ENCODE measurements at regions not wholly inside any gene's neighbourhood (a gene's known extent, or its start where the extent isn't known, plus 50 kb on each side); places are given as distances from the start of the nearest gene placed in this dataset.

GRCh38 chr1:4593106-4593505 lies 61.3 kb upstream of the AJAP1 start:
- H3K4me1 ChIP-seq (ENCODE audit: control insufficient read depth, insufficient read depth, low read length): no peaks in the 10 kb centered on the region
- no peak for DNase-seq
- no peaks in the 10 kb centered on the region for H3K9me3 ChIP-seq (ENCODE audit: control insufficient read depth, low read length)
- no peak overlapping the region for H3K4me3 ChIP-seq (ENCODE audit: low read length)
- no peak overlapping the region for H3K27ac ChIP-seq (ENCODE audit: low read length)
- intact Hi-C loops (cut with DNase I): no loop called here
- 79% methylated on average over 7 of the region's 7 CpGs for WGBS
- no peaks in the 10 kb centered on the region for H3K27me3 ChIP-seq (ENCODE audit: control insufficient read depth, insufficient read depth)
- ATAC-seq: no peak

- DNase-seq (no peak), ATAC-seq (no peak)
- no peak overlapping the region for H3K4me3 ChIP-seq (ENCODE audit: low read length)
- H3K27me3 ChIP-seq (ENCODE audit: control insufficient read depth, insufficient read depth): no peaks in the 10 kb centered on the region
- intact Hi-C loops (cut with DNase I): no loop called here
- H3K27ac ChIP-seq (ENCODE audit: low read length): no peak overlapping the region
- 76% methylated on average over 13 of the region's 13 CpGs for WGBS
- H3K9me3 ChIP-seq (ENCODE audit: control insufficient read depth, low read length): no peaks in the 10 kb centered on the region
- no peaks in the 10 kb centered on the region for H3K4me1 ChIP-seq (ENCODE audit: control insufficient read depth, insufficient read depth, low read length)
Observed at GRCh38 chr1:4594286-4594991, 60.0 kb upstream of the AJAP1 start.

GRCh38 chr1:4595341-4596225 lies 58.8 kb upstream of the AJAP1 start:
- Histone ChIP-seq H3K9me3 (ENCODE audit: control insufficient read depth, low read length) (no peaks in the 10 kb centered on the region), H3K27me3 (ENCODE audit: control insufficient read depth, insufficient read depth) (no peaks in the 10 kb centered on the region), H3K27ac (ENCODE audit: low read length) (no peak overlapping the region), H3K4me3 (ENCODE audit: low read length) (no peak overlapping the region), H3K4me1 (ENCODE audit: control insufficient read depth, insufficient read depth, low read length) (no peaks in the 10 kb centered on the region)
- ATAC-seq (no peak), DNase-seq (no peak)
- 92% methylated on average over 17 of the region's 17 CpGs for WGBS
- intact Hi-C loops (cut with DNase I): no loop called here

- intact Hi-C loops (cut with DNase I): no loop called here
- H3K4me1 ChIP-seq (ENCODE audit: control insufficient read depth, insufficient read depth, low read length): no peaks in the 10 kb centered on the region
- H3K27ac ChIP-seq (ENCODE audit: low read length): no peak overlapping the region
- WGBS: 71% methylated on average over 8 of the region's 8 CpGs
- DNase-seq: no peak
- no peak for ATAC-seq
- no peak overlapping the region for H3K4me3 ChIP-seq (ENCODE audit: low read length)
- H3K9me3 ChIP-seq (ENCODE audit: control insufficient read depth, low read length): no peaks in the 10 kb centered on the region
- no peaks in the 10 kb centered on the region for H3K27me3 ChIP-seq (ENCODE audit: control insufficient read depth, insufficient read depth)
Observed at GRCh38 chr1:4596486-4596885, 57.9 kb upstream of the AJAP1 start.

GRCh38 chr1:4597020-4597419 lies 57.4 kb upstream of the AJAP1 start:
- H3K9me3 ChIP-seq (ENCODE audit: control insufficient read depth, low read length): no peaks in the 10 kb centered on the region
- no peak overlapping the region for H3K4me3 ChIP-seq (ENCODE audit: low read length)
- no peaks in the 10 kb centered on the region for H3K4me1 ChIP-seq (ENCODE audit: control insufficient read depth, insufficient read depth, low read length)
- intact Hi-C loops (cut with DNase I): no loop called here
- no peak for DNase-seq
- H3K27me3 ChIP-seq (ENCODE audit: control insufficient read depth, insufficient read depth): no peaks in the 10 kb centered on the region
- no peak overlapping the region for H3K27ac ChIP-seq (ENCODE audit: low read length)
- ATAC-seq: no peak
- 70% methylated on average over 5 of the region's 5 CpGs for WGBS

- no peak for ATAC-seq
- H3K27me3 ChIP-seq (ENCODE audit: control insufficient read depth, insufficient read depth): no peaks in the 10 kb centered on the region
- no peaks in the 10 kb centered on the region for H3K4me1 ChIP-seq (ENCODE audit: control insufficient read depth, insufficient read depth, low read length)
- intact Hi-C loops (cut with DNase I): no loop called here
- no peak overlapping the region for H3K4me3 ChIP-seq (ENCODE audit: low read length)
- H3K9me3 ChIP-seq (ENCODE audit: control insufficient read depth, low read length): no peaks in the 10 kb centered on the region
- DNase-seq: no peak
- no peak overlapping the region for H3K27ac ChIP-seq (ENCODE audit: low read length)
- WGBS: 70% methylated on average over 6 of the region's 6 CpGs
Observed at GRCh38 chr1:4598561-4598960, 55.8 kb upstream of the AJAP1 start.

- WGBS: 82% methylated on average over 15 of the region's 15 CpGs
- ATAC-seq (no peak), DNase-seq (no peak)
- no peak overlapping the region for H3K4me3 ChIP-seq (ENCODE audit: low read length)
- no peaks in the 10 kb centered on the region for H3K27me3 ChIP-seq (ENCODE audit: control insufficient read depth, insufficient read depth)
- no peaks in the 10 kb centered on the region for H3K4me1 ChIP-seq (ENCODE audit: control insufficient read depth, insufficient read depth, low read length)
- H3K27ac ChIP-seq (ENCODE audit: low read length): no peak overlapping the region
- intact Hi-C loops (cut with DNase I): no loop called here
- no peaks in the 10 kb centered on the region for H3K9me3 ChIP-seq (ENCODE audit: control insufficient read depth, low read length)
Observed at GRCh38 chr1:4599521-4599920, 54.9 kb upstream of the AJAP1 start.

- H3K27me3 ChIP-seq (ENCODE audit: control insufficient read depth, insufficient read depth): no peaks in the 10 kb centered on the region
- no peak for ATAC-seq
- intact Hi-C loops (cut with DNase I): no loop called here
- H3K4me1 ChIP-seq (ENCODE audit: control insufficient read depth, insufficient read depth, low read length): no peaks in the 10 kb centered on the region
- WGBS: 50% methylated on average over 27 of the region's 27 CpGs
- no peak overlapping the region for H3K27ac ChIP-seq (ENCODE audit: low read length)
- H3K4me3 ChIP-seq (ENCODE audit: low read length): no peak overlapping the region
- no peak for DNase-seq
- H3K9me3 ChIP-seq (ENCODE audit: control insufficient read depth, low read length): no peaks in the 10 kb centered on the region
Observed at GRCh38 chr1:4599951-4600481, 54.4 kb upstream of the AJAP1 start.

- intact Hi-C loops (cut with DNase I): no loop called here
- ATAC-seq: no peak
- WGBS: 87% methylated on average over 18 of the region's 18 CpGs
- DNase-seq: no peak
- Histone ChIP-seq H3K4me1 (ENCODE audit: control insufficient read depth, insufficient read depth, low read length) (no peaks in the 10 kb centered on the region), H3K9me3 (ENCODE audit: control insufficient read depth, low read length) (no peaks in the 10 kb centered on the region), H3K4me3 (ENCODE audit: low read length) (no peak overlapping the region), H3K27me3 (ENCODE audit: control insufficient read depth, insufficient read depth) (no peaks in the 10 kb centered on the region), H3K27ac (ENCODE audit: low read length) (no peak overlapping the region)
Observed at GRCh38 chr1:4600615-4601460, 53.6 kb upstream of the AJAP1 start.

GRCh38 chr1:4601941-4602340 lies 52.5 kb upstream of the AJAP1 start:
- intact Hi-C loops (cut with DNase I): no loop called here
- H3K27me3 ChIP-seq (ENCODE audit: control insufficient read depth, insufficient read depth): no peaks in the 10 kb centered on the region
- no peak overlapping the region for H3K27ac ChIP-seq (ENCODE audit: low read length)

More at GRCh38 chr1:4601941-4602340, 52.5 kb upstream of the AJAP1 start:
- Histone ChIP-seq H3K4me1 (ENCODE audit: control insufficient read depth, insufficient read depth, low read length) (no peaks in the 10 kb centered on the region), H3K9me3 (ENCODE audit: control insufficient read depth, low read length) (no peaks in the 10 kb centered on the region), H3K4me3 (ENCODE audit: low read length) (no peak overlapping the region)
- ATAC-seq: no peak
- 70% methylated on average over 4 of the region's 4 CpGs for WGBS
- no peak for DNase-seq

Data from right cardiac atrium (tissue), 5 donors.